B cell (primary cell): ENCODE measurements at regions not wholly inside any gene's neighbourhood (a gene's known extent, or its start where the extent isn't known, plus 50 kb on each side); places are given as distances from the start of the nearest gene placed in this dataset.

Experiments used
- ATAC-seq: fragments of 200-7000 bp; cut with Tn5 transposase; one replicate; pipeline ENCODE4 v1.10.0; 2021; ENCODE audit warnings: low read depth, mild to moderate bottlenecking, moderate number of reproducible peaks, moderate library complexity
- CTCF ChIA-PET: fragments of 350-600 bp; sonication (Branson Sonifier 250); formaldehyde crosslinking; loops from one replicate; lab custom pipeline; 2021; ENCODE audit warnings: antibody characterized with exemption, inconsistent platforms; lab: Charles Lee
- POLR2A ChIA-PET: fragments of 350-600 bp; sonication (Branson Sonifier 250); formaldehyde crosslinking; loops from one replicate; lab custom pipeline; 2021; ENCODE audit warnings: antibody characterized with exemption; lab: Charles Lee
- DNase-seq: peaks from one replicate; pipeline ENCODE4 v3.0.0; 2013
- H2AFZ ChIP-seq: 2 replicates; pipeline ENCODE4 v1.6.1; 2012; ENCODE audit warnings: mild to moderate bottlenecking, low read depth, low read length; ENCODE audit not compliant: insufficient read depth, poor library complexity, severe bottlenecking
- H3K27ac ChIP-seq, 2 donors: 1 replicate in 1 of 2; 2 replicates in 1 of 2; pipeline ENCODE4 v1.5.1; 2012 to 2013; ENCODE audit warnings: low read length in 2 of 2, mild to moderate bottlenecking in 2 of 2, moderate library complexity in 1 of 2
- H3K27me3 ChIP-seq, 4 experiments: fragments of 200-600 bp in 1 of 4; sonication (generic) in 1 of 4; replicated peaks in 1 of 4; 1 replicate in 2 of 4; 2 replicates in 2 of 4; pipeline versions ENCODE4 v1.6.1 to v1.7.0; 2013 to 2016; ENCODE audit warnings: low read length in 3 of 4, mild to moderate bottlenecking in 2 of 4, mixed read lengths in 1 of 4, moderate library complexity in 1 of 4; ENCODE audit not compliant: insufficient read depth in 4 of 4, control insufficient read depth in 3 of 4; ENCODE audit errors: control extremely low read depth in 1 of 4
- H3K36me3 ChIP-seq, 2 experiments: replicated peaks in 1 of 2; 1 replicate in 1 of 2; 2 replicates in 1 of 2; pipeline versions ENCODE4 v1.6.1 to v1.7.1; 2013; ENCODE audit warnings: low read length in 1 of 2; ENCODE audit not compliant: insufficient read depth in 2 of 2, control insufficient read depth in 1 of 2; ENCODE audit errors: control extremely low read depth in 1 of 2, extremely low read depth in 1 of 2
- H3K4me1 ChIP-seq, 2 donors: fragments of 200-600 bp in 1 of 2; sonication (generic) in 1 of 2; 1 replicate in 1 of 2; 2 replicates in 1 of 2; pipeline versions ENCODE4 v1.5.1 to v1.6.1; 2013 to 2017; ENCODE audit warnings: low read length in 2 of 2; ENCODE audit not compliant: control insufficient read depth in 2 of 2, insufficient read depth in 2 of 2
- H3K4me2 ChIP-seq: replicated peaks from 2 replicates; pipeline ENCODE3; 2012; ENCODE audit warnings: mild to moderate bottlenecking, low read depth, low read length; ENCODE audit not compliant: poor library complexity, severe bottlenecking
- H3K4me3 ChIP-seq, 5 experiments: fragments of 200-600 bp in 1 of 5; sonication (generic) in 1 of 5; 1 replicate in 3 of 5; 2 replicates in 2 of 5; pipeline versions ENCODE4 v1.5.1 to v1.7.0; 2011 to 2016; ENCODE audit warnings: low read length in 4 of 5, mild to moderate bottlenecking in 4 of 5, low read depth in 2 of 5, control low read depth in 1 of 5, moderate library complexity in 1 of 5; ENCODE audit not compliant: insufficient read depth in 1 of 5; ENCODE audit errors: control extremely low read depth in 1 of 5, extremely low read depth in 1 of 5
- H3K79me2 ChIP-seq: fragments of 200-600 bp; sonication (generic); one replicate; pipeline ENCODE4 v1.6.0; 2016; ENCODE audit warnings: low read length; ENCODE audit not compliant: control insufficient read depth, insufficient read depth
- H3K9ac ChIP-seq: fragments of 200-600 bp; sonication (generic); 2 replicates; pipeline ENCODE4 v1.6.1; 2017; ENCODE audit warnings: mild to moderate bottlenecking, low read length, moderate library complexity
- H3K9me3 ChIP-seq, 3 donors: one replicate each; pipeline versions ENCODE4 v1.6.1 to v1.7.1; 2013; ENCODE audit warnings: low read length in 2 of 3; ENCODE audit not compliant: control insufficient read depth in 2 of 3, insufficient read depth in 1 of 3; ENCODE audit errors: control extremely low read depth in 1 of 3
- H4K20me1 ChIP-seq: 2 replicates; pipeline ENCODE4 v1.6.0; 2012; ENCODE audit warnings: mild to moderate bottlenecking, low read length; ENCODE audit not compliant: insufficient read depth, control insufficient read depth, poor library complexity, severe bottlenecking
- H3K27ac Mint-ChIP-seq: one replicate; pipeline ENCODE4 v1.8.0; 2021; ENCODE audit warnings: mixed read lengths
- H3K27me3 Mint-ChIP-seq: one replicate; pipeline ENCODE4 v1.8.0; 2021; ENCODE audit warnings: mixed read lengths
- H3K4me1 Mint-ChIP-seq: one replicate; pipeline ENCODE4 v1.8.0; 2021; ENCODE audit warnings: mixed read lengths
- H3K4me3 Mint-ChIP-seq: one replicate; pipeline ENCODE4 v1.8.0; 2021; ENCODE audit warnings: mixed read lengths
- H3K9me3 Mint-ChIP-seq: one replicate; pipeline ENCODE4 v1.8.0; 2022; ENCODE audit warnings: mixed read lengths; ENCODE audit not compliant: insufficient read depth
- EZH2 ChIP-seq: IDR thresholded peaks from 2 replicates; pipeline ENCODE4 v1.6.1; 2012; ENCODE audit warnings: borderline replicate concordance, low read depth, mild to moderate bottlenecking, moderate library complexity, low read length; ENCODE audit not compliant: insufficient read depth, poor library complexity, severe bottlenecking
- WGBS: methylation state at CpG from one replicate; pipeline ENCODE4 v1.1.5; 2013; ENCODE audit warnings: missing lambda C conversion rate; ENCODE audit not compliant: insufficient coverage; 5-methylcytosine and 5-hydroxymethylcytosine counted together
- intact Hi-C: fragments of 100-400 bp; cut with micrococcal nuclease; formaldehyde crosslinking; loops from one replicate; pipeline ENCODE4 v1.10.0; 2022
- TF ChIP-seq, protein P1 (sequence below): fragments of 200-600 bp; IDR thresholded peaks from one replicate; pipeline ENCODE4 v1.8.0; 2022; ENCODE audit warnings: antibody characterized with exemption, mild to moderate bottlenecking

DNA sequence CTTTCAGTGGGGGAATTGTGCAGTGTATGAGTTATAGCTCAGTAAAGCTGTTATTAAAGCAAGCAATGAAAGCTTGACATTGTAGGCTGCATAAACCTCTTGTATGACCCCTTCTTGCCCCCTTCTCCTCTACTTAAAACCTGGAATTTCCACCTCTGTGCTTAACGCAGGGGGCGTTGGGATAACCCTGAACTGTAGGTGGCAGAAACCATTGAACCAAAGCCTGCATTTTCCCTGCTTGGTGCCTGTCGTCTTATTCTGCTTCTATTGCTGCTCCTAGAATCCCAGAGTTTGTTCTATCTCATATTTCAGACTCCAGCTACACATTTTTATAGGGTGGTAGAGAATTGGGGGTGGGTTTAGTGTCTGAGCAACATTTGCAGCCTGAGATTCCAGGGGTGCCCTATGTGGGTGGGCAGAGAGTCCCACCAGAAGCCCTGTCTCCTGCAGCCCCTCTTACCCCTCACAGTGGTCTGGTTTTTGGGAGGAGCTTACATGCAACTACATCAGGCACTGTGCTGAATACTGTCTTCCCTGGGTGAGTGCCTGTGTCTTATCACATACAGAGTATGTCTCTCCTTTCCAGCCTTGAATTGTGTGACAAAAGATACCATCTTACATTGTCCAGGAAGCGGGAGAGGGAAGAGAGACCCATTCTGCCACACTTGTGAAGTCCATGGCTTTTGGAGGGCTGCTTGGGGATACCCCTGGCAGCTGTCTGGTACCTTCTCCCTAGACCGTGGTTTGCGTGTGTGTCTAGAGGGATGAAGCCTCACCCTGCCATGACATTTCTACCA is 407.7 kb upstream of the EEF2KMT start:
- no peak overlapping the region for H3K4me3 Mint-ChIP-seq
- Histone ChIP-seq H3K27ac (no peak overlapping the region), H3K9ac (no peak overlapping the region), H3K4me2 (no peak overlapping the region), H3K4me1 (no peaks in the 10 kb centered on the region), H3K27me3 (no peaks in the 10 kb centered on the region), H3K9me3 (peaks cover 0 to 12% (median 0%) of the 10 kb centered on the region in 3 donors), H3K36me3 (no peaks in the 10 kb centered on the region), H2AFZ (no peak overlapping the region), H4K20me1 (no peaks in the 10 kb centered on the region), H3K79me2 (no peaks in the 10 kb centered on the region), H3K4me3 (no peak overlapping the region)
- H3K27me3 Mint-ChIP-seq: no peaks in the 10 kb centered on the region
- intact Hi-C loops: no loop called here
- no peak overlapping the region for H3K27ac Mint-ChIP-seq
- no peak for ATAC-seq
- H3K9me3 Mint-ChIP-seq: no peaks in the 10 kb centered on the region
- TF ChIP-seq, protein P1, sequence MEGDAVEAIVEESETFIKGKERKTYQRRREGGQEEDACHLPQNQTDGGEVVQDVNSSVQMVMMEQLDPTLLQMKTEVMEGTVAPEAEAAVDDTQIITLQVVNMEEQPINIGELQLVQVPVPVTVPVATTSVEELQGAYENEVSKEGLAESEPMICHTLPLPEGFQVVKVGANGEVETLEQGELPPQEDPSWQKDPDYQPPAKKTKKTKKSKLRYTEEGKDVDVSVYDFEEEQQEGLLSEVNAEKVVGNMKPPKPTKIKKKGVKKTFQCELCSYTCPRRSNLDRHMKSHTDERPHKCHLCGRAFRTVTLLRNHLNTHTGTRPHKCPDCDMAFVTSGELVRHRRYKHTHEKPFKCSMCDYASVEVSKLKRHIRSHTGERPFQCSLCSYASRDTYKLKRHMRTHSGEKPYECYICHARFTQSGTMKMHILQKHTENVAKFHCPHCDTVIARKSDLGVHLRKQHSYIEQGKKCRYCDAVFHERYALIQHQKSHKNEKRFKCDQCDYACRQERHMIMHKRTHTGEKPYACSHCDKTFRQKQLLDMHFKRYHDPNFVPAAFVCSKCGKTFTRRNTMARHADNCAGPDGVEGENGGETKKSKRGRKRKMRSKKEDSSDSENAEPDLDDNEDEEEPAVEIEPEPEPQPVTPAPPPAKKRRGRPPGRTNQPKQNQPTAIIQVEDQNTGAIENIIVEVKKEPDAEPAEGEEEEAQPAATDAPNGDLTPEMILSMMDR: no peak
- no peak for TF ChIP-seq EZH2
- WGBS: 27% methylated on average over 2 of the region's 6 CpGs
- DNase-seq: no peak
- CTCF ChIA-PET: no interaction called here
- POLR2A ChIA-PET: no interaction called here
- no peaks in the 10 kb centered on the region for H3K4me1 Mint-ChIP-seq

DNA sequence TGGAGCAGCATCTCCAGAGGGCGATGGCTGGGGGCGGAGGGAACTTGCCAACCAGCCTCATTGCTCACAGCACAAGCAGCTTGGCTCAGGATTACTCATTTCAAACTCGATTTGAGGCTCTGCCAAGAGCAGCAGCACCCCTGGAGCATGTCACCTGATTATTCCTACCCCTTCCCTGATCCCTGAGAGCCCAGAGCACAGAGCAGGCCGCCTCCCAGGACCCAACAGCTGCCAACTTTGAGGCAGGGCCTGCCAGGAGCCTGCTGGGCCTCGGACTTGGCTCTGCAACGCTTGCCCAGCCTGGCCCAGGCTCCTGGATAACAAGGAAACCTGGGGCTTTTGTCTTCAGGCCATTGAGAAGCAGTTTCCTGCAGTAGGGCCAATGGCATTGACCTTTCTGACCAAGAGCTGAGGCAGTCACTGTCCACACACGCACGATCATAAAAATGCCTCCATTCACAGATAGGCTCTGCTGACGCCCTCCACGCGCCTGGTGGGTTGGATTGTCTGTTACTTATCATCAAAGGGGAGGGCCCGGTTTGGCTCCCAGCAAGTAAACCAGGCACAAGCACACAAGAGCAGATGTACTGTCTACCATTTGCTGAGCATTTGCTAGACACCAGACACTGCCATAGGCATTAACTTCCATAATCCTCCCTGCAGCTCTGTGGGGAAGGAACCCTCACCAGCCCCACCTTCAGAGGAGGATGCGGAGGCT is 406.6 kb upstream of the EEF2KMT start:
- H3K27ac Mint-ChIP-seq: no peak overlapping the region
- Histone ChIP-seq H3K4me3 (no peak overlapping the region), H3K4me2 (no peak overlapping the region), H4K20me1 (no peaks in the 10 kb centered on the region), H2AFZ (no peak overlapping the region), H3K9ac (no peak overlapping the region), H3K36me3 (no peaks in the 10 kb centered on the region), H3K27ac (no peak overlapping the region), H3K4me1 (no peaks in the 10 kb centered on the region), H3K79me2 (no peaks in the 10 kb centered on the region), H3K27me3 (no peaks in the 10 kb centered on the region), H3K9me3 (peaks cover 0 to 9% (median 0%) of the 10 kb centered on the region in 3 donors)
- no peaks in the 10 kb centered on the region for H3K9me3 Mint-ChIP-seq
- intact Hi-C loops: no loop called here
- DNase-seq: no peak
- TF ChIP-seq EZH2: no peak
- TF ChIP-seq, protein P1: no peak
- H3K4me1 Mint-ChIP-seq: no peaks in the 10 kb centered on the region
- POLR2A ChIA-PET: no interaction called here
- no peaks in the 10 kb centered on the region for H3K27me3 Mint-ChIP-seq
- CTCF ChIA-PET: no interaction called here
- 55% methylated on average over 9 of the region's 13 CpGs for WGBS
- no peak for ATAC-seq
- H3K4me3 Mint-ChIP-seq: no peak overlapping the region
